ENCODE measurements at regions not wholly inside any gene's neighbourhood (a gene's known extent, or its start where the extent isn't known, plus 50 kb on each side); places are given as distances from the start of the nearest gene placed in this dataset.
A peak's percentile ranks its signal among the peaks of the same experiment; 100 is the strongest.

- TF ChIP-seq CTCF (IDR thresholded peaks at IDR 0.05; ENCODE audit: low read depth, low read length) = no peak
- no peaks in the 10 kb centered on the region for H3K4me1 ChIP-seq (ENCODE audit: low read depth)
- no peak overlapping the region for H3K4me3 ChIP-seq
- no peaks in the 10 kb centered on the region for H3K27me3 ChIP-seq
- no peaks in the 10 kb centered on the region for H3K36me3 ChIP-seq
- DNase-seq (ENCODE audit: low read depth in 1 of 2, low spot score in 1 of 2) = no peak
- no peak overlapping the region for H3K27ac ChIP-seq
- no peaks in the 10 kb centered on the region for H3K9me3 ChIP-seq (ENCODE audit: low read depth)
Observed at GRCh38 chrX:74242484-74243138, 61.4 kb upstream of the ZCCHC13 start.

GRCh38 chrX:74242050-74242449, 61.9 kb upstream of the ZCCHC13 start:
- H3K27ac ChIP-seq = no peak overlapping the region

GRCh38 chrX:74238771-74239170, 65.2 kb upstream of the ZCCHC13 start:
- Histone ChIP-seq H3K27ac (no peak overlapping the region), H3K36me3 (no peaks in the 10 kb centered on the region), H3K4me3 (no peak overlapping the region), H3K27me3 (no peaks in the 10 kb centered on the region), H3K9me3 (ENCODE audit: low read depth) (no peaks in the 10 kb centered on the region), H3K4me1 (ENCODE audit: low read depth) (no peaks in the 10 kb centered on the region)
- DNase-seq (ENCODE audit: low read depth in 1 of 2, low spot score in 1 of 2) = no peak
- no peak for TF ChIP-seq CTCF (IDR thresholded peaks at IDR 0.05; ENCODE audit: low read depth, low read length)

More at GRCh38 chrX:74242050-74242449, 61.9 kb upstream of the ZCCHC13 start:
- Histone ChIP-seq H3K36me3 (no peaks in the 10 kb centered on the region), H3K4me1 (ENCODE audit: low read depth) (no peaks in the 10 kb centered on the region), H3K27me3 (no peaks in the 10 kb centered on the region), H3K4me3 (no peak overlapping the region), H3K9me3 (ENCODE audit: low read depth) (no peaks in the 10 kb centered on the region)
- TF ChIP-seq CTCF (IDR thresholded peaks at IDR 0.05; ENCODE audit: low read depth, low read length) = no peak
- DNase-seq (ENCODE audit: low read depth in 1 of 2, low spot score in 1 of 2) = peak in 1 of 2 donors; percentile 44

GRCh38 chrX:74234818-74235217, 69.2 kb upstream of the ZCCHC13 start:
- H3K9me3 ChIP-seq (ENCODE audit: low read depth) = no peaks in the 10 kb centered on the region
- H3K36me3 ChIP-seq = no peaks in the 10 kb centered on the region
- H3K4me1 ChIP-seq (ENCODE audit: low read depth) = no peaks in the 10 kb centered on the region
- H3K27me3 ChIP-seq = no peaks in the 10 kb centered on the region
- H3K27ac ChIP-seq = no peak overlapping the region
- H3K4me3 ChIP-seq = no peak overlapping the region
- no peak for TF ChIP-seq CTCF (IDR thresholded peaks at IDR 0.05; ENCODE audit: low read depth, low read length)
- no peak for DNase-seq (ENCODE audit: low read depth in 1 of 2, low spot score in 1 of 2)

- Histone ChIP-seq H3K9me3 (ENCODE audit: low read depth) (no peaks in the 10 kb centered on the region), H3K4me3 (no peak overlapping the region), H3K4me1 (ENCODE audit: low read depth) (no peaks in the 10 kb centered on the region), H3K27me3 (no peaks in the 10 kb centered on the region), H3K27ac (no peak overlapping the region), H3K36me3 (no peaks in the 10 kb centered on the region)
- TF ChIP-seq CTCF (IDR thresholded peaks at IDR 0.05; ENCODE audit: low read depth, low read length) = no peak
- peak in 1 of 2 donors; percentile 51 for DNase-seq (ENCODE audit: low read depth in 1 of 2, low spot score in 1 of 2)
Observed at GRCh38 chrX:74232859-74233258, 71.1 kb upstream of the ZCCHC13 start.
